Peyer's patch (tissue), 4 donors: ENCODE measurements at regions not wholly inside any gene's neighbourhood (a gene's known extent, or its start where the extent isn't known, plus 50 kb on each side); places are given as distances from the start of the nearest gene placed in this dataset.

Experiments used
- POLR2A ChIP-seq, 2 donors: fragments of 450-650 bp; IDR thresholded peaks; one replicate each; pipeline ENCODE4 v1.5.1; 2017; ENCODE audit warnings: antibody characterized with exemption in 2 of 2, mild to moderate bottlenecking in 2 of 2, moderate library complexity in 2 of 2
- TF ChIP-seq, protein P1 (sequence below), 6 experiments: fragments of 450-650 bp in 4 of 6; fragments of 200-600 bp in 2 of 6; sonication (generic) in 1 of 6; IDR thresholded peaks; one replicate each; pipeline ENCODE4 v1.5.1; 2017 to 2019; ENCODE audit warnings: antibody characterized with exemption in 6 of 6, mild to moderate bottlenecking in 3 of 6, moderate library complexity in 1 of 6

DNA sequence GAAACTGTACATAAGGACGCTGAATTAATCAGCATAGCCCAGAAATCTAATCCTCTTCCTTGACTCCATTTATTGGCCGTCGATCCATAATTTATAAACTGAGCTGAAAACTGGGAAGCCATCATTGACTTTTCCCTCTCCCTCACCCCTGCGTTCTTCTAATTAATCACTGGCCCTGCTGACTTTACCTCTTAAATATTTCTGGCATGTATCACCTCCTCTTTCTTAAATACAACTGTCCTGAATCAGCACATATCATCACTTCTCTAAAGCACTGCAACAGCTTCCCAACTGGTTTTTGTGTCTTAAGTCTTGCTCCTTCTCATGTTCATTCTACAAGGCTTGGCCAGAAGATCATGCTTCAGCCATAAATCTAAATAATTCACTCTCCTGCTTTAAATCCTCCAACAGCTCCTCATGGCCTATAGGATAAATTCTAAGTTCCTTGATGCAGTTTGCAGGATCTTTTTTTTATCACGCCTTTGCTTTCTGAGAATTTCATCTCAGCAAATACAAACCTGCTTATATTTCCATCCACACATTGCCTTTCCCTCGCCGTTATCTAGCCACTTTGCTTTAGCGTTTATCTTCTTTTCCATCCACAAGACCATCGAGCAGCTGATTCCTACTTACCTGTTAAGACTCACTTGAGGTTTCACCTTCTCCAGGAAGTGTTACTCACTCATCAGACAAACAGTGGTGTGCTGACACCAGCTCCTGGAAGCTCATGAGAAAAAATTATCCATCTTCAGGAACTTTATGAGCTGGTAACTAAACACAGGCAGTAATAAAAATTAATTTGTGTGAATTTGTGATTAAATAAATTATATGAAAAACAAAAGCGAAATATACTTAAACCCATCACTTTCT lies 295.6 kb upstream of the FLRT2 start:
- TF ChIP-seq POLR2A (IDR thresholded peaks at IDR 0.05): no peak
- TF ChIP-seq, protein P1, sequence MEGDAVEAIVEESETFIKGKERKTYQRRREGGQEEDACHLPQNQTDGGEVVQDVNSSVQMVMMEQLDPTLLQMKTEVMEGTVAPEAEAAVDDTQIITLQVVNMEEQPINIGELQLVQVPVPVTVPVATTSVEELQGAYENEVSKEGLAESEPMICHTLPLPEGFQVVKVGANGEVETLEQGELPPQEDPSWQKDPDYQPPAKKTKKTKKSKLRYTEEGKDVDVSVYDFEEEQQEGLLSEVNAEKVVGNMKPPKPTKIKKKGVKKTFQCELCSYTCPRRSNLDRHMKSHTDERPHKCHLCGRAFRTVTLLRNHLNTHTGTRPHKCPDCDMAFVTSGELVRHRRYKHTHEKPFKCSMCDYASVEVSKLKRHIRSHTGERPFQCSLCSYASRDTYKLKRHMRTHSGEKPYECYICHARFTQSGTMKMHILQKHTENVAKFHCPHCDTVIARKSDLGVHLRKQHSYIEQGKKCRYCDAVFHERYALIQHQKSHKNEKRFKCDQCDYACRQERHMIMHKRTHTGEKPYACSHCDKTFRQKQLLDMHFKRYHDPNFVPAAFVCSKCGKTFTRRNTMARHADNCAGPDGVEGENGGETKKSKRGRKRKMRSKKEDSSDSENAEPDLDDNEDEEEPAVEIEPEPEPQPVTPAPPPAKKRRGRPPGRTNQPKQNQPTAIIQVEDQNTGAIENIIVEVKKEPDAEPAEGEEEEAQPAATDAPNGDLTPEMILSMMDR (IDR thresholded peaks at IDR 0.05): no peak
